GM19240 (cell line): ENCODE measurements at regions not wholly inside any gene's neighbourhood (a gene's known extent, or its start where the extent isn't known, plus 50 kb on each side); places are given as distances from the start of the nearest gene placed in this dataset.

ENCODE experiments used
- DNase-seq: peaks from one replicate; pipeline ENCODE4 v3.0.0; 2011; ENCODE audit warnings: low spot score; ENCODE audit not compliant: insufficient read length

DNA sequence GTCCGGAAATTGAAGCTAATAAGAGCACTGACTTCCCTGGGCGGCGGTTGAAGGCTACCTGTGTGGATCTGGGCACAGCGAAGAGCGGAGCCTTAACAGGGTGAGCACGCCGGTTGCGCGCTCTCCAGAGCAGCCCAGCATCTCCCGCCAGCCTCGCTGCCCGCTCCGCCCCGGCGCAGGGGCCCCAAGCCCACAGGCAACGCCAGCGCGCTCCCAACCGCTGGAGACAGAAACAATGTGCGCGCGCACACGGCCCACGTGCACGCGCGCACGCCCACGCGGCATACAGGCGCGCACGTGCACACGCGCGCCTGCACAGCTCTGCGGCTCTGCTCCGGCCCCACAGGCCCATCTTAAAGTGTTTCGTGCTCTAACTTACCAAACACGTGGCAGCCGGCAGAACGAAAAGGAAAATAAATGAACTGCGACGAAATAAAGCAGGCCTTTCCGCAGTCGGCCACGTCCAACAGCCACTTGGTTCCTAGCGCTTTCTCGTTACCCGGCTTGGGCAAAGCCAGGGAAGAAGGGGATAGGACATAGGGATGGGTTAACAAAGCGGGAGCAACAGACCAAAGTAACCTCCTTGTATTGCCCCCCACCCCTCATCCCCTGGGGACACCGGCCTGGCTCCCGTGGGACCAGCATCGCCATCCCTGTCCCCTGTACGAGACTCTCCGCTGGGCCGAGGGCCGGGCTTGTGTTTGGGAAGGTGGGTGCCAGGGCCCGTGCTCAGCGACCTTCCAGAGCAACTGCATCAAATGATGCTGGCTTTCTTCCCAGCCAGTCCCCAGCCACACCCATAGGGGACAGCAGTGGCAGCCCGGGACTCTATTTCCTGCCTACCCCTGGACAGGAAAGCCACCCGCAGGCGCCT lies 203.7 kb downstream of the ABHD5 start:
- DNase-seq, result no peak

DNA sequence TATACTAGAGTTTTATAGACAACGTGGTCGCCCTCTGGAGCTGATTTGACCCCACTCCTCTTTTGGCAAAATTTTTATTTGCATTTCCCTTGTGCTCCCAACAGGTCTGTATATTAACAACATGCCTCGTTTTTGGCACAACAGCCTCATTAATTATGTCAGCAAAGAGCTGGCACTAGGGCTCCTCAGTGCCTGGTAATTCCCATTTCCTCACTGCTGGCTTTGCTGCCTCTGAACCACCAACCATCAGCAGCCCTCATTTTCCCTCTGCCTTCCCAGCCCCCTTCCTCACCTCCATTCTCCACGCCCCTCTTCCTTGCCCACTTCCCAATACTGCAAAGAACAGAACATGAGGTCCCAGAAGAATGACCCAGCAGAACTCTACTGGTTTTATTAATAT lies 204.8 kb downstream of the ABHD5 start:
- DNase-seq, result no peak

DNA sequence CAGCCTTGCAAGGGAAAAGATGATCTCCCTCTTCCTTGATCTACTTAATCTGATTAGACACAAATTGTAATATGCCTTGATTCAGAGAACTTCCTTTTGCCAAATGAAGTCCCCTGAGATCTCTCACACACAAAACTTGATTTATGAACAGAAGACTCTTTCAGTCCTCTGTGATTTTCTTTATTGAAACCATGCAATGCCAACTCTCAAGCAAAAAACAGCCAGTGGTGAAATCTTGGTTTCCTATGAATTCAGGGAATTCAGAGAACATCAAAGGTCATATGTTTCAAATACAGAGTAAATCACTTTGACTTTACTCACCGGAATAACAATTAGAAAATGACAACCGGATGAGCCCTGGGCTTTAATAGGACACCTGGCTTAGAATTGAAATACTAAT lies 211.7 kb downstream of the ABHD5 start:
- no peak for DNase-seq

DNA sequence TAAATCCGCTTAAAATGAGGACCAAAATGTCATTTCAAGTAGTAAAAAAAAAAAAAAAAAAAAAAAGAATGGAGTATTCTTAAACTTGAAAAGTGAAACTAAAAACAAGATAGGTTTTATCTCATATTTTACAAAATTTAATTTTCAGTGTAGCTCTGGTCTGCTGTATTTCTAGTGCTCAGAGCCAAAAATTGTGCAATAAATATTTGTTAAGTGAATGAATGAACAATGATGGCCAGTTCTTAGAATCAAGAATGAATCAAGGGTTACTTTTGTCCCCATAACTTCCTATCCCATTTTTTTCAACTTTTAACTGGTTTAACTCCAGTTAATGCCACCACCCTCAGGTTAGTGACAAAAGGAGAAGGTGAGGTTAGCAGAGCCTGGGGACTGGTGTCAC lies 214.4 kb downstream of the ABHD5 start:
- DNase-seq, result no peak

DNA sequence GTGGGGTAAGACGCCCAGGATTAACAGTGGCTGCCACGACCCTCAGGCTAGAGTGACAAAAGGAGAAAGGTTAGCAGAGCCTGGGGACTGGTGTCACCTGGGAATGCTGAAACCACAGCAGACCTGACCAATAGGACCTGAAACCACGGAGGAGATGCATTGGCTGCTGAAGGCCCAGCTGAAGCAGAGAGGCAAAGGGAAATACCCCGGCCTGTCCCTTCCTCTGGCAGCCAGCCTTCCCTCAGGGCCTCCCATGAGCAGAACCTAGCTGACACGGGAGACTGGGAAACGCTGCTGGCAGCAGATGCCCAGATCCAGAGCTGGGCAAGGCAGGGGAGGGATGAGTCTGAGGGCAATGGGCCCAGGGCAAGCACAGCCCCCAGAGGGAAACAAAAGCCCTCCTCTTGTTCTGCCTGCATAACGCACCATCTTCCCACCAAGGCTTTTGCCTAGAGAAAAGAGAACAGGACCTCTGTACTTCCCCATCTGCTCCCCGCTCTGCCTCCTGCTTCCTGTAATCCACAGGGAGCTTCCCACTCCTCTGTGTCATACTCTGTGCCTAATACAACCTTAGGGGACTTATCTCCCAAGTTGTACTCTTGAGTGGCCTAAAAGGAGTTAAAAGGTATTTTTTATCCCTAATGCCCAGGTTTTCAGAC lies 216.2 kb downstream of the ABHD5 start:
- no peak for DNase-seq

DNA sequence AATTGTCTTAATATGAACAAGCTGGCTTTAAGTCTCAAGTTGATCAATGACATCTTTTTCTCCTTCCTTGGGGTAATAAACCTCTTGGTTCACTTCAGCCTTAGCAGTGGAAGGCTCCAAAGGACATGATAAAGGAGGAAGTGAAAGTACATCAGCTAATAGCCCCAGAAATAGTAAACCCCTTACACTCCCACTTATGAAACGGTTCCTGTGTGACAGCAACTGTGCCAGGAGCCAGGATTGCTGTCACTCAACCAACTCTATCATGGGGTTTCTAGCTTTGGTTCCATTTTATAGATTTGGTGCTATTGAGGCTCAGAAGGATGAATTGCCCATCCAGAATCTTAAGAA lies 216.7 kb downstream of the ABHD5 start:
- peak; percentile 29 for DNase-seq

DNA sequence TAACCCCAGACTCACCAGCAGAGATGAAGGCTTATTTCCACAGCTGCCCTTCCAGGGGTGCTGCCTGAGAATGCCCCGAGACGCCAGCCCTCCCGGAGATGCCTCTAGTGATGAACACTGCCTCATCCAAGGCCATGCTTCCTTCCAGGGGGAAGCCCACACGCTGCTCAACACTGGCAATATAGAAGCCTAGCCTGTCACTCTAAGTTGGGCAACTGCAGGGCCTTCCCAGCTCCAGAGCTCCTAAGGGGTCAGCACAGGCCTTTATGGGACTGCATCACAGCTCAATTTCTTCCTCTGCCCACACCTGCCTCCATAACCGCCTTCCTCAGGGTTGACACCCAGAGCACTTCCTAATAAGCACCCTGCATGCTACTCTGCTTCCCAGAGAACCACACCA lies 217.7 kb downstream of the ABHD5 start:
- DNase-seq, result no peak

DNA sequence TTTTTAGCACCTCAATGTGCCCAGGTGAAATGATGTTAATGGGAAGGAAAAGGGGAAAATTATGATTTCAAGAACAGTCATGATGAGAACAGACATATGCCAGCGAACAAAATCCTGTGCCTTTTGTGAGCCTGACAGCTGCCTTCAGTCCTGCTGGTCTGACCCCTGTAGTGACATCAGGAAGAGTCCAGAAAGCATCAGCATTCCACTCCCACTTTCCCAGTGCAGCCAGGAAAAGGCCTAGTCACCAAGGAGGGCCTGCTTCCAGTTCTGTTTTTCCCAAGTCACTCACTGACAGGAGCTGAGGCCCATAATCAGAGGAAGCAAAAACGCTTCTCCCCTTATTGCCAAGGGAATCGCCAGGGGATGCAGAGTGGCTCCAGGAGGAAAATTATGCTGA lies 218.4 kb downstream of the ABHD5 start:
- no peak for DNase-seq

DNA sequence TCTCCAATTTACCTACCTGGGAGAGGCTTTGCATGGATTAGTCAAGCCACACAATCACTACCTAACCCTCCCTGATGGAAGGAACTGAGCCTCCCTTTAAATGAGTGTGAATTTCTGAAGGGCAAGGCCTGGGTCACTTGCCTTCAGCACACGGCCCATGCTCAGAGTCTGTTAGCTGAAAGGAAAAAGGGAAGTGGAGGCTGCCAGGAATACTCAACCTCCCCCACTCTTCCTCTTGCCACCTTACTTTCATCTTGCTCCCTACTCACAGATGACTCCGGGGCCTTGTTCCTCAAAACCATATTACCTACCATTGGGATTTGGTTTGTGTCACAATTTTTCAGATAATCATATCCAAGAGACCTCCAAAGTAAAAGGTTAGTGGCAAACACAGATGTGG lies 220.0 kb downstream of the ABHD5 start:
- DNase-seq, result no peak

DNA sequence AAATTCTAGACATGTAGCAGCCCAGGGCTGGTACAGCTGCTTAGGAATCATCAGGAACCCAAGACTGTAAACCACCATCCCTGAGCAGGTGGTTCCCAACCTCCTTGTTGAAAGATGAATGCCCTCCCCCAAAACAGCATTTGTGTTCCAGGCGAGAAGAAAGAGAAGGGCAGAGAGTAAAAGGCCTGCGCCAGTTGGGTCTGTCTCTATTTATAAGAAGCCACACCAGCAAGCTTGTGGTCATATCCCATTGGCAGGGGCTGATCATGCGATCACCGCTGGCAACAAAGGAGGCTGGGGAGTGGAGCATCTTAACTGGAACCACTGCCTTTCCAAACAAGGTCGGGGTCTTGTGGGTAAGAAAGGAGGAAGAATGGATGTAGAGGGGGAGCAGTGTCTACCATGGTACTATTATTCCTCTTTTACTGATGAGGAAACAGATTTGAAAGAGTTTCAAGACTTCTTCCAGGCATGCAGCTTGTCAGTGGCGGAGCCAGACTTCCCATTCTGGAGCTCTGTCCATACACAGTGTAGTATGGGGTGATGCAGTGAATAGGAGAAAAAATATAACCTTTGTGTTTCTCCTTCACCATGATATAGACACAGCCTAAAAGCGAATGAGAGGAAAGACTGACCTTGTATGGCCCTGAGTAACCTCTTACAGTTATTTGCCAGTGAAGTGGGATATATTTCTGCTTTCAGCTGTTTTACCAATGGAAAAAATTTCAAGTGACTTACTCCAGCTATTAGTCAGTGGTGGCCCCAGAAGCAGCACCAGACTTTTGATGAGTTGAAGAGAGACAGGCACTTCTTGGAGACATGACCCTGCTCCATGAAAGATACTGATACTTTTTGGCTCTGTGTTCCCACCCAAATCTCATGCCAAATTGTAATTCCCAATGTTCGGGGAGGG lies 222.6 kb downstream of the ABHD5 start:
- DNase-seq, result no peak

DNA sequence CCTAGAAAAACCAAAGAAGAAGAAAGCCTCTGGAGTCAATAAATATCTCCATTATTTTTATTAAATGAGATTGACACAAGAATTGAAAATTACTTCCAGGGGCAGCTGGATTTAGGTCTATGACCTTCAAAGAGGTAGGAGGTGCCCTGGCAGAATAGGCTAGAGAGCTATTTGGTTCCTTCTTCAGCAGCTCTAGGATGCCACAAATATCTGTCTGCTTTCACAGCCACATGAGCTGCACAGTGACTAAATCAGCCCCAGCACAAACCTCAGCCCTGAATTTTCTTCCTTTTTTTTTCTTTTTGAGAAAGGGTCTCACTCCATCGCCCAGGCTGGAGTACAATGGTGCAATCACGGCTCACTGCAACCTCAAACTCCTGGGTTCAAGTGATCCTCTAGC lies 223.5 kb downstream of the ABHD5 start:
- no peak for DNase-seq

DNA sequence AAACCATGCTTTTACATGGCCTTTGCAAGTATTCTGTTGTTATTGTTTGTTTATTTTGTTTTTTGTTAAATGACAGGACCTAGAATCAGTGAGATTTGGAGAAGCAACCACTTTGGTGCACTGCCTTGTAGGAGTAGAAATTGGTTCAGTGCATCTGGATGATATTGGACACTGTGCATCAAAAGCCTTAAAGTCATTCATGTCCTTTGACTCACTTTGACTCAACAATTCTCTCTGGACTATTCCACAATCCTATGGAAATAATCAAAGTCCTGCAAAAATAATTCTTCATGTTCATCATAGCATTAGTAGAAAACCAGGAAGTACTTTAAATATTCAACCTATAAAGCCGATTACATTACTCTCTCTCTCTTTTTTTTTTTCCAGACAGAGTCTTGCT lies 224.8 kb downstream of the ABHD5 start:
- no peak for DNase-seq

DNA sequence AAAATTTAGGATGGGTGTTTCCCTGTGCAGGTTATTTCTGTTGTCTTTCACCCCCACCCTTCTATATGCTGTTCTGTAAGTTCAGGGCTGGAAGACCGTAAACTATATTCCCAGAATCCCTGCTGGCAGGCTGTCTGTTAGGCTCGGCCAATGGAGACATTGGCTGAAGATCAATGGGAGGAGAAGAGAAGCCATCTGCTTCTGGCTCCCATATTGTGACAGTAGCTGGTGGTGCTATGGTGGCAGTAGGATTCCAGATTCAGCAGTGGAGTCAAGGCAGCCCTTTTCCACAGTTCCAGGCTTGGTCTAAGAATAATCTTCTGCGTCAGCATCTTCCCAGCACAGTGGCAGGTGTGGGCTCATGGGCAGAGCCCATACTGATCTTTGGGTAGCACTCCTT lies 226.6 kb downstream of the ABHD5 start:
- no peak for DNase-seq

DNA sequence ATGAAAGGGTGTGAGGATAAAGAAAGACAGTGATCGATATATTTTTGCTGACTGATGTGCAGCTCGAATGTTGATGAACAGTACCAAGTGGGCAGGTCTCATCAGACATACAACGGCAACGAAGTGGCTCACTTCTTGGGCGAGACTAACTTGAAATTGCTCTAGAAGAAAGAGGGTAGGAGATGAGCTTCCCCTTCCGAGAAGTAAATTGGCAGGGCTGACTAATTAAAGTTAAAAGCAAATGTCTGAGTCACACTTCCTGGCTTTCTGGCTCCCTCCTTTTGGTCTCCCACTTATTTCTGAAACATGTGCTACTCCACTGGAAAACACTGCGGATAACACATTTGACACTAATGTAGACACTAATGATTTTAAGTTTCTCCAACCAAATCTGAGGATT lies 228.3 kb downstream of the ABHD5 start:
- no peak for DNase-seq

DNA sequence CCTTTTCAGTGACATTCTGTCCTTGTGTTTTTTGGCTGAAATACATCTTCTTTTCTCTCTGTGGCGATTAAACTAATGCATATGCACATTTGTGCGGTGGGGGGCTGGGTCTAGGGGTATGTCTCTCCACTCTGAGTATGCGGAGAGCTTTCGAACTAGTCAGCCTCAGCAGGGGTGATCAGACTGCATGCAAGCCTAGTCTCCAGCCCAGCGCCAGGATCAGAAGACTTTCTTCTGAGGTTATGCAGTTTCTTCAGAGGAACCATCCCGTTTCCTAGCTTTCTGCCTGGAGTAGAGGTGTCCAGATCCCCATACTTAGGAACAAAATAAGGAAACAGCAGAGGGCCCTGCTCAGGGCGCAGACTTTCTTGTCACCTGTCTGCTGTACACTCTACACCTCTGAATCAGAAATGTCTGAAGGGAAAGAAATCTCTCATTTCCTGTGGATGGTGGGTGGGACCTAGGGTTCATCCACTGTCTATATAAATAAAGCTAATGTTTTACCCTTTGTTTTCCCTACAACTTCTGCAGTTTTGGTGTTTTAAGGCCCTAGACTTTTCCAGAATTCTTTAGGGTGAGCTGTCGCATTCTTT lies 230.4 kb downstream of the ABHD5 start:
- DNase-seq, result no peak

DNA sequence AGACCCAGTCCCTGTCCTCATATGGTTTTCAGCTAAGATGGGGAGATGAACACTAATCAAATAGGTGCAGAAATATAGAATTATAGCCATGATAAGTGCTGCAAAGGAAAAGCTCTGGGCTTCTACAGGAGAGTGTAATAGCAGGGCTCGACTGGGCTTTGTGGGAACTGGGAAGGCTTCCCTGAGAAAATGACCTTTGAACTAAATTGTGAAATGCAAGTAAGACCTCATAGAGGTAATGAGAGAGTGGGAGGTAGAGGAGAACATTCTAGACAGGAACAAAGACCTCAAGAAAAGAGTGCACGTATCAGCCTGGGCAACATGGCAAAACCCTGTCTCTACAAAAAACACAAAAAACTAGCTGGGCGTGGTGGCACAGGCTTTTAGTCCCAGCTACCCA lies 231.6 kb downstream of the ABHD5 start:
- no peak for DNase-seq

DNA sequence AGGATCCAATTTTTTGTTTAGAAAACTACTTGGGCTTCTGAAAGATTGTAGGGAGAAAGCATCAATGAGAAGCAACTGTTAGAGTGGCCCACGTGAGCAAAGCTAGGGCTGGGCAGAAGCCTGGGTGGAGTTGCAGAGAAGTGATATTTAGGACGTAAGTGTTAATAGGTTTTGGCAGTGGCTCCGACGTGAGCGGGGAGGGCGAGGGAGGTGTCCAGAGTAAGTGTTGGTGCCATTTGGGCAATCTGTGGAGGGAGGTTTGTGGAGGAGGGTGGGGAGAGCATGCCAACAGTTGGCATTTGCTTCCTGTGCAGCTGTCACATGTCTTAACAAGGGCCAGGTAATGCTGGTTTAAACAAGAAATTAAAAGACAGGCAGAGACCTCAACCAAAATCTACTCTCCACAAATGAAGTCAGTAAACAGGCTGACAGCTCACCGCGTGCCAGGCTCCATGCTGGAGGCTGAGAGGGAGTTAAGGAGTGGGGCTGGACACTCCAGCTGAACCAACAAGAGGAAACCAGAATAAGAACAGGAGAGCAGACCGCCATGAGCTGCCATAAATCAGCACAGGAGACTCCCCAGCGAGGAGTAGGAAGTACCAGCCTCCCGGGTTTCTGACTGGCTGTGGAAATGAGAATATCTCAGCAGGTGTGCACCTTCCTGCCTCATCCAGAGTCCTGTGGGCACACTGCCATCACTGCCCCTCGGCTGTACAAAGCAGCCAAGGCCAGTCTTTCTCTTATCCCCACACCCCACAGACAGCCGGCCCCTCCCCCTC lies 232.6 kb downstream of the ABHD5 start:
- no peak for DNase-seq

DNA sequence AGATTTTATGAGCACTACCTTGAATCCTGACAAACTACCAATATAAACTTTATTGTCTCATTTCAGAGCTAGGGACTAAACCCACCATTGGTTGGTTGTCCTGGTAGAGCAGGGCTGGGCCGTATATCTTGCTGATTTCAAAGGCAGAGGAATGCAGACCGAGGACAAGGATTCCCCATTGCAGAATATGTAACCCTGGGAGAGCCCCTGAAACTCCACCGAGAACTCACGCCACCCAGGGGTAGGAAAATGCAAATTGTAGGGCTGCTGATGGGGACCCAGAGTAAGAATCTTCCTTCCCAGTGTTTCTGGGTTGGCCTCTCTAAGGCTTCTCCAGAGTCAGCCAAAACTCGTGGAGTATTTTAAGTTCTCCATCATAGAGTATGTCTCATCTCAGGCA lies 235.3 kb downstream of the ABHD5 start:
- DNase-seq, result no peak

DNA sequence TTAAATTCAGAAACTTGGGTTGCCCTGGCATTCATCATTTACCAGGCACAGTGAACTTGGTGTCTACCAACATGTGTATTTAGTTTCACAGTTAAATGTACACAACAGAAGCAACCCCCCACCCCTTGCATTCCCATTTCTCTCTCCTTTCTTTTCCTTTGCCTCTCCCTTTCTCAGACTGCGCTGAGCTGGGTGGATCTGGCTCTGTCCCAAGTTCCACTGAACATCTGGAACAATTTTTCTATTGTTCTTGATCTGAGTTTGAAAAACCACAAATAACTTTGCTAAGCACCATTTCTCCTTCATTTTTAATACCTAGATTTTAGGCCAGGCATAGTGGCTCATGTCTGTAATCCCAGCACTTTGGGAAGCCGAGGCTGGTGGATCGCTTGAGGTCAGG lies 242.2 kb downstream of the ABHD5 start:
- DNase-seq, result no peak

DNA sequence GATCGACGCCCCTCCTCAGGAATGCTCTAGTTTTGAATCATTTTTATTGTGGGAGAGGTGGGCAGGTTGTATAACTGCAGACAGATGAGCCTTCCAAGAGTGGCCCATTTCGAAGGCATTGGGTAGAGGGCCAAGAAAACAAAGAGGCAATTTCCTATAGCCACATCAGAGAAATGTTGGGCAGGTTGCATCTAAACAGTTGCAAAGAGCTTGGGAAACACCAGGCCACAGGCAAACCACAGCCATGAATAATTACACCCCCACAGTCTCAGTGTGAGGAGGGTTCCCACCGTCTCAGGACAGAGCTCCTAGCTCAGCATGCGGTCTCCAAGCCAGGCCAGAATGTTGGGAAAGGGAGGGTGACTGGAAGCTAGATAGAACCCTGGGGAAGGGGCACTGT lies 257.3 kb downstream of the ABHD5 start:
- DNase-seq, result no peak

DNA sequence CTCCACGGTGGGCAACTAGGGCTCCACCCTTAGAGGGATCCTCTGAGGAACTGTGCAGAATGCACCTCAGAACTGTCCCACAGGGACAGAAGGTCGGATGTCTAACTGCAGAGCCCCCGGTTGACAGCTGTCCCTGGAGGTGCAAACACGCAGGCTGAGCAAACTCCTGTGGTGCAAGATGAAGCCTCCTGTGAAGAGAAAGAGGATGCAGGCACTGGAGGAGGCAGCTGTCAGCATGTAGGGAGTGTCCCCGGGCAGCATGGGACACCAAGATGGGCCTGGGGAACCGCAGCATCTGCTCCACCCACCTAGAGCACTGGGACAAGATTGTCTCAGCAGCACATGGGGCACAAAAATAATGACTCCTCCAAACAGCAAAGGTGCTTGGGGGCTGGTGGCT lies 258.9 kb downstream of the ABHD5 start:
- DNase-seq, result no peak
